ENCODE measurements at regions not wholly inside any gene's neighbourhood (a gene's known extent, or its start where the extent isn't known, plus 50 kb on each side); places are given as distances from the start of the nearest gene placed in this dataset.

DNA sequence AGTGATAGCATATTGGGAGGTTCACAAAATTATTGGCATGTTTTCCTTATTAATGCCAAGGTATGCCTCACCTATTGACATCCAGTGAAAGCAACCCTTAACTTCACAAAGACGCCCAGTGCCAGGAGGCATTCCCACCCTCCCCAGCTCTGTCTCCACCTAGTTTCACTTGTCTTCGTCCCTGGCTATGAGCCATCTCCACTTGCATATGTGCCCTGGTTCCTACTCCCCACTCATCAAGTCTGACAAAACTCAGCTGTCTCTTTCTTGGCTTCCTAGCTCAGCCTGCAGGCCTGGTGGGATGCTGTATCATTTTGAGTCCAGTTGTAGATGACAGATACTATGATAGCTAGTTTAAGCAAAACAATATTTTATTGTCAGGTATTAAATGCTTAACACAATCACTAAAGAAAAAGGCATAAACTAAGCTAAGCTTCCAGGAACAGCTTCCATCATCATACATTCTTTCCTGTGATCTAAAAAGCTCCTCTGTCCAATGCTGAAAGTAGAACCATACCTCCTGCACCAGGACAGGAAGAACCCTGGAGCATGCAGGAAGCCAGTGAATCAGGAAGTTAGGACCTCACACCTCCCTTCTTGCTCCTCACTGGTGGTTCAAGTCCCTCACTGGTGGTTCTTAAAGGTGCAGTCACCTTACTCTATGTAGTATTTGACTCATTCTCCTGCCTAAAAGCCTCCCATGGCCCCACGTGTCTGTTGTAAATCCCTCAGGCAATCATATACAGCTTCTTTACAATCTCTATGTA, 410.3 kb upstream of the RASGEF1B start:
- H3K56ac ChIP-seq (replicated peaks; ENCODE audit: insufficient read length, low read depth, low read length): no peak overlapping the region
- no peak overlapping the region for H2AFZ ChIP-seq (ENCODE audit: low read length)
- H3K9ac ChIP-seq (replicated peaks in 1 of 4; ENCODE audit: extremely low read depth in 1 of 4, low read depth in 3 of 4, low read length in 3 of 4): no peak overlapping the region
- no peaks in the 10 kb centered on the region for H3K4me1 ChIP-seq (replicated peaks in 1 of 4; ENCODE audit: control insufficient read depth in 3 of 4, insufficient read depth in 4 of 4, low read length in 3 of 4)
- no peak for FAIRE-seq
- no peak overlapping the region for H2AK5ac ChIP-seq (ENCODE audit: low read depth, low read length)
- 75% methylated on average over 3 of the region's 3 CpGs; no CpG with 5 or more reads in 1 of the 2 experiments for WGBS, 2 experiments (ENCODE audit: extremely low coverage in 1 of 2, insufficient coverage in 1 of 2, insufficient read length in 1 of 2, insufficient replicate concordance in 2 of 2, low coverage in 1 of 2, low lambda C conversion rate in 2 of 2, missing lambda C conversion rate in 1 of 2)
- no peak overlapping the region for H4K91ac ChIP-seq (replicated peaks; ENCODE audit: insufficient read length, low read length)
- no peak overlapping the region for H4K5ac ChIP-seq (ENCODE audit: insufficient read length, low read depth, low read length)
- ChIA-PET POLR2A (ENCODE audit: partially characterized antibody) (no interaction called here), CTCF (ENCODE audit: partially characterized antibody) (interaction anchor here (0.9 to 4.0 kb wide), 6 partner anchors 8 to 327 kb away, joined by 3 to 19 read pairs (median 5); no protein-coding TSS in a partner anchor)
- no peak overlapping the region for H3K27ac ChIP-seq (ENCODE audit: low read depth, low read length)
- no peaks in the 10 kb centered on the region for H4K20me1 ChIP-seq (replicated peaks in 1 of 2; ENCODE audit: control insufficient read depth in 1 of 2, insufficient read depth in 2 of 2, low read length in 2 of 2)
- H2BK15ac ChIP-seq (ENCODE audit: low read length): no peak overlapping the region
- no peak overlapping the region for H3K23ac ChIP-seq (ENCODE audit: insufficient read length)
- DNase-seq (ENCODE audit: low read depth in 1 of 2, low spot score in 2 of 2): no peak
- H4K8ac ChIP-seq (ENCODE audit: extremely low read depth, insufficient read depth, low read length): no peak overlapping the region
- H2BK5ac ChIP-seq (ENCODE audit: low read depth, low read length): no peak overlapping the region
- no peaks in the 10 kb centered on the region for H3K27me3 ChIP-seq (replicated peaks in 1 of 4; ENCODE audit: control insufficient read depth in 3 of 4, extremely low read depth in 1 of 4, insufficient read depth in 3 of 4, low read length in 3 of 4)
- H2BK20ac ChIP-seq (ENCODE audit: low read length): no peak overlapping the region
- H3K9me3 ChIP-seq (ENCODE audit: insufficient read depth in 2 of 2, low read depth in 1 of 2, low read length in 1 of 2): no peaks in the 10 kb centered on the region
- no peak overlapping the region for H2BK12ac ChIP-seq (ENCODE audit: low read depth, low read length)
- no peaks in the 10 kb centered on the region for H3K36me3 ChIP-seq (ENCODE audit: control insufficient read depth in 2 of 4, insufficient read depth in 4 of 4, low read length in 3 of 4)
- no peak overlapping the region for H3K14ac ChIP-seq (ENCODE audit: insufficient read length)
- H3K18ac ChIP-seq (ENCODE audit: extremely low read depth, low read length): no peak overlapping the region
- no peak overlapping the region for H3K4me2 ChIP-seq (ENCODE audit: insufficient read depth in 1 of 2, low read depth in 2 of 2, low read length in 2 of 2)
- H2BK120ac ChIP-seq (replicated peaks; ENCODE audit: low read depth, low read length): no peak overlapping the region
- H3K79me2 ChIP-seq (ENCODE audit: control insufficient read depth in 1 of 2, insufficient read depth in 2 of 2, low read length in 2 of 2): no peaks in the 10 kb centered on the region
- no peaks in the 10 kb centered on the region; the same call in 1 of the 2 replicates for H3K23me2 ChIP-seq (ENCODE audit: low read depth, low read length)
- no peaks in the 10 kb centered on the region for H3K79me1 ChIP-seq (ENCODE audit: low read depth, low read length)
- H3K4ac ChIP-seq (replicated peaks; ENCODE audit: insufficient read length, low read depth, low read length): no peak overlapping the region
- no peak overlapping the region for H3K4me3 ChIP-seq (ENCODE audit: extremely low read depth in 1 of 4, insufficient read depth in 2 of 4, low read depth in 3 of 4, low read length in 4 of 4)
- TF ChIP-seq CHD1 (IDR thresholded peaks at IDR 0.05; ENCODE audit: low read depth, low read length): no peak
- no peak for TF ChIP-seq KDM4A (IDR thresholded peaks at IDR 0.05; ENCODE audit: low read depth, low read length, severe bottlenecking)
- TF ChIP-seq RNF2 (IDR thresholded peaks at IDR 0.05; ENCODE audit: borderline replicate concordance, low read depth, low read length, missing control alignments, poor library complexity, severe bottlenecking): no peak
- no peak for TF ChIP-seq SIN3A (conservative IDR thresholded peaks at IDR 0.05 in 1 of 2, IDR thresholded peaks at IDR 0.05 in 1 of 2; ENCODE audit: low read depth in 1 of 2, low read length in 2 of 2)
- no peak for TF ChIP-seq SP1 (IDR thresholded peaks at IDR 0.05; ENCODE audit: low read depth, low read length)
- TF ChIP-seq EZH2 (IDR thresholded peaks at IDR 0.05; ENCODE audit: low read depth, low read length, severe bottlenecking): no peak
- no peak for TF ChIP-seq BACH1 (IDR thresholded peaks at IDR 0.05; ENCODE audit: low read length)
- TF ChIP-seq BRCA1 (IDR thresholded peaks at IDR 0.05; ENCODE audit: low read depth, low read length): no peak
- TF ChIP-seq RAD21 (IDR thresholded peaks at IDR 0.05 in 1 of 2, conservative IDR thresholded peaks at IDR 0.05 in 1 of 2; ENCODE audit: low read depth in 2 of 2, low read length in 2 of 2): no peak
- no peak for TF ChIP-seq GABPA (IDR thresholded peaks at IDR 0.05; ENCODE audit: borderline replicate concordance, insufficient read depth, low read length)
- no peak for TF ChIP-seq RBBP5 (IDR thresholded peaks at IDR 0.05; ENCODE audit: borderline replicate concordance, low read depth, low read length)
- TF ChIP-seq MAFK (IDR thresholded peaks at IDR 0.05; ENCODE audit: low read depth, low read length): no peak

All from H1 (cell line).